Vagina (tissue), 2 donors: ENCODE measurements at regions not wholly inside any gene's neighbourhood (a gene's known extent, or its start where the extent isn't known, plus 50 kb on each side); places are given as distances from the start of the nearest gene placed in this dataset.

Source experiments
- DNase-seq, 2 donors: peaks; one replicate each; pipeline ENCODE4 v3.0.0-alpha.2; 2017; ENCODE audit errors: extremely low spot score in 2 of 2
- H3K27ac ChIP-seq: fragments of 200-600 bp; sonication (generic); one replicate; pipeline ENCODE4 v1.5.1; 2019
- H3K27me3 ChIP-seq: fragments of 200-600 bp; sonication (generic); one replicate; pipeline ENCODE4 v1.5.1; 2019
- H3K36me3 ChIP-seq, 2 donors: fragments of 200-600 bp; sonication (generic); one replicate each; pipeline ENCODE4 v1.5.1; 2017 to 2019
- H3K4me1 ChIP-seq: fragments of 200-600 bp; sonication (generic); one replicate; pipeline ENCODE4 v1.5.1; 2019
- H3K4me3 ChIP-seq, 2 donors: fragments of 200-600 bp; sonication (generic); 1 replicate in 1 of 2; 2 replicates in 1 of 2; pipeline ENCODE4 v1.5.1; 2016 to 2019
- H3K9me3 ChIP-seq: fragments of 200-600 bp; sonication (generic); one replicate; pipeline ENCODE4 v1.5.1; 2019
- POLR2A ChIP-seq, 2 donors: fragments of 450-650 bp; IDR thresholded peaks; one replicate each; pipeline ENCODE4 v1.6.1; 2017; ENCODE audit warnings: antibody characterized with exemption in 2 of 2, mild to moderate bottlenecking in 2 of 2, moderate library complexity in 2 of 2
- POLR2AphosphoS5 ChIP-seq, 2 donors: sonication (generic); formaldehyde crosslinking; IDR thresholded peaks; one replicate each; pipeline ENCODE4 v1.9.0; 2017; ENCODE audit warnings: antibody characterized with exemption in 2 of 2, mild to moderate bottlenecking in 2 of 2, low read depth in 1 of 2; ENCODE audit not compliant: insufficient read depth in 1 of 2
- intact Hi-C: fragments of 100-400 bp; cut with DNase I; formaldehyde crosslinking; loops from one replicate; pipeline ENCODE4 v1.15.1; 2023
- TF ChIP-seq, protein P1 (sequence below), 3 experiments: fragments of 450-650 bp in 2 of 3; fragments of 200-600 bp in 1 of 3; sonication (generic) in 1 of 3; IDR thresholded peaks; one replicate each; pipeline ENCODE4 v1.5.1; 2017 to 2019; ENCODE audit warnings: antibody characterized with exemption in 3 of 3, mild to moderate bottlenecking in 2 of 3, moderate library complexity in 2 of 3

DNA sequence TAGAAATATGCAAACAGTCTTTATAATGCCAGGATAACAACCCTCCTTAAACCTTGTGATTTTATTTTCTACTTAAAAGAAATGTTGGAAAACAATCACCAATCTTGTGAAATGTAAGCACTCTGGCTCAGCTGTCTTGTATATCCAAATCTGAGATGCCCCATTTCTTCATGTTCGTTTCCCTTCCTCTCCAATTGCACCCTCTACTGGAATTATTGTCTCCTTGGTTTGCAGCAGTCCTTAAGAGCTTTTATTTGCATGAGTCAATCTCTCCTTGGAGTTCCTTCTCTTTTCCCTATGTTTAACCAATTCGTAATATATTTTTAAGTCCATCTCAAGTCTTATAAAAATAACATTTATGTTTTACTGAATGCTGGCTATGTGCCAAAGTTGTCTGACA is 362.0 kb upstream of the CDH10 start:
- H3K27ac ChIP-seq = no peak overlapping the region
- no peaks in the 10 kb centered on the region for H3K4me1 ChIP-seq
- no peak for DNase-seq
- H3K4me3 ChIP-seq = no peak overlapping the region
- no peaks in the 10 kb centered on the region for H3K9me3 ChIP-seq
- TF ChIP-seq POLR2AphosphoS5 (IDR thresholded peaks at IDR 0.05; ENCODE audit: insufficient read depth in 1 of 2, low read depth in 1 of 2) (no peak), POLR2A (IDR thresholded peaks at IDR 0.05) (no peak)
- TF ChIP-seq, protein P1, sequence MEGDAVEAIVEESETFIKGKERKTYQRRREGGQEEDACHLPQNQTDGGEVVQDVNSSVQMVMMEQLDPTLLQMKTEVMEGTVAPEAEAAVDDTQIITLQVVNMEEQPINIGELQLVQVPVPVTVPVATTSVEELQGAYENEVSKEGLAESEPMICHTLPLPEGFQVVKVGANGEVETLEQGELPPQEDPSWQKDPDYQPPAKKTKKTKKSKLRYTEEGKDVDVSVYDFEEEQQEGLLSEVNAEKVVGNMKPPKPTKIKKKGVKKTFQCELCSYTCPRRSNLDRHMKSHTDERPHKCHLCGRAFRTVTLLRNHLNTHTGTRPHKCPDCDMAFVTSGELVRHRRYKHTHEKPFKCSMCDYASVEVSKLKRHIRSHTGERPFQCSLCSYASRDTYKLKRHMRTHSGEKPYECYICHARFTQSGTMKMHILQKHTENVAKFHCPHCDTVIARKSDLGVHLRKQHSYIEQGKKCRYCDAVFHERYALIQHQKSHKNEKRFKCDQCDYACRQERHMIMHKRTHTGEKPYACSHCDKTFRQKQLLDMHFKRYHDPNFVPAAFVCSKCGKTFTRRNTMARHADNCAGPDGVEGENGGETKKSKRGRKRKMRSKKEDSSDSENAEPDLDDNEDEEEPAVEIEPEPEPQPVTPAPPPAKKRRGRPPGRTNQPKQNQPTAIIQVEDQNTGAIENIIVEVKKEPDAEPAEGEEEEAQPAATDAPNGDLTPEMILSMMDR (IDR thresholded peaks at IDR 0.05) = no peak
- intact Hi-C loops = no loop called here
- H3K36me3 ChIP-seq = no peaks in the 10 kb centered on the region
- H3K27me3 ChIP-seq = no peaks in the 10 kb centered on the region

GRCh38 chr5:25006237-25006636 is 361.5 kb upstream of the CDH10 start:
- Histone ChIP-seq H3K27me3 (no peaks in the 10 kb centered on the region), H3K9me3 (no peaks in the 10 kb centered on the region), H3K36me3 (no peaks in the 10 kb centered on the region), H3K27ac (no peak overlapping the region), H3K4me1 (no peaks in the 10 kb centered on the region), H3K4me3 (no peak overlapping the region)
- TF ChIP-seq, protein P1 (IDR thresholded peaks at IDR 0.05) = no peak
- no peak for TF ChIP-seq POLR2A (IDR thresholded peaks at IDR 0.05)
- TF ChIP-seq POLR2AphosphoS5 (IDR thresholded peaks at IDR 0.05; ENCODE audit: insufficient read depth in 1 of 2, low read depth in 1 of 2) = no peak
- intact Hi-C loops = no loop called here
- DNase-seq = no peak

DNA sequence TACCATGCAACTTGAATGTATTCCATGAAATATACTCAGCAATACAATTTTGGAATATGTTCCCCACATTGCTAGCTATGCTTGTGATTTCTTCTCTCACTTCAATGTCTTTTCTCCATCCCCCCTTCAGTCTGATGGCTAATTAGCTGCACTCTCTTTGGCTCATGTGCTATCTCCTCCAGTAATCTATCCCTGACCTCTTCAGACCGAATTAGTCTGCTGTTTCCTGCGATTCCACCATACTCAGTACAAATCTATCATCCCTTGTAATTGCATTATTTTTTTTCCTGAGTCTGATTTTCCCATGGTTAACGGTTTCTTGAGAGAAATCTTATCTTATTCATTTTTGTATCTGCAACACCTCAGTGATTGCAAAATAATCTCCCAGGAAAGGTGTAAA is 360.7 kb upstream of the CDH10 start:
- no peaks in the 10 kb centered on the region for H3K4me1 ChIP-seq
- no peaks in the 10 kb centered on the region for H3K9me3 ChIP-seq
- no peaks in the 10 kb centered on the region for H3K27me3 ChIP-seq
- H3K36me3 ChIP-seq = no peaks in the 10 kb centered on the region
- H3K27ac ChIP-seq = no peak overlapping the region
- intact Hi-C loops = no loop called here
- no peak overlapping the region for H3K4me3 ChIP-seq
- no peak for DNase-seq
- TF ChIP-seq, protein P1 (IDR thresholded peaks at IDR 0.05) = no peak
- TF ChIP-seq POLR2AphosphoS5 (IDR thresholded peaks at IDR 0.05; ENCODE audit: insufficient read depth in 1 of 2, low read depth in 1 of 2) (no peak), POLR2A (IDR thresholded peaks at IDR 0.05) (no peak)

- Histone ChIP-seq H3K4me3 (no peak overlapping the region), H3K36me3 (no peaks in the 10 kb centered on the region), H3K27me3 (no peaks in the 10 kb centered on the region), H3K9me3 (no peaks in the 10 kb centered on the region), H3K27ac (no peak overlapping the region), H3K4me1 (no peaks in the 10 kb centered on the region)
- no peak for DNase-seq
- intact Hi-C loops = no loop called here
- TF ChIP-seq POLR2AphosphoS5 (IDR thresholded peaks at IDR 0.05; ENCODE audit: insufficient read depth in 1 of 2, low read depth in 1 of 2) = no peak
- no peak for TF ChIP-seq POLR2A (IDR thresholded peaks at IDR 0.05)
- TF ChIP-seq, protein P1 (IDR thresholded peaks at IDR 0.05) = no peak
Observed at GRCh38 chr5:25002371-25002770, 357.6 kb upstream of the CDH10 start.

DNA sequence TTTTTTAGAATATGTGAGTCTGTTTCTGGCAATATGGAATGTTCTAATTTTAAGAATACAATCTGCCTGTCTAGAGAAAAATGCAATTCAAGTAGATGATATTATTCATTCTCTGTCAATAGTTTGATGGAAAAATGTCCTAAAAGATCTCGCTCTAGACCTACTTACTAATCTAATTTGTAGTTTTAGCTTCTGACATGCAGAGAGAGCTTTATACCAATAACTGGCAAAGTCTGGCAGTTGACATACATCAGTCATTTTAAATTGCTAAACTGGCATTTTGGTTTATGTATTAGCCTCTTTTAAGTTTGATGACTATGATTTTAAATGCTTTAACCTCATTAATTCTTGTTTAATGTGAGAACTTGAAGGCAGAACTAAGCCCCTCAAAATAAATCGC is 355.0 kb upstream of the CDH10 start:
- Histone ChIP-seq H3K4me3 (no peak overlapping the region), H3K9me3 (no peaks in the 10 kb centered on the region), H3K36me3 (no peaks in the 10 kb centered on the region), H3K27me3 (no peaks in the 10 kb centered on the region), H3K4me1 (no peaks in the 10 kb centered on the region), H3K27ac (no peak overlapping the region)
- DNase-seq = no peak
- intact Hi-C loops = no loop called here
- no peak for TF ChIP-seq POLR2A (IDR thresholded peaks at IDR 0.05)
- no peak for TF ChIP-seq POLR2AphosphoS5 (IDR thresholded peaks at IDR 0.05; ENCODE audit: insufficient read depth in 1 of 2, low read depth in 1 of 2)
- TF ChIP-seq, protein P1 (IDR thresholded peaks at IDR 0.05) = no peak
